HCT116 (cell line): ENCODE measurements at regions not wholly inside any gene's neighbourhood (a gene's known extent, or its start where the extent isn't known, plus 50 kb on each side); places are given as distances from the start of the nearest gene placed in this dataset.
"Not testable (repeated sequence)": the region's sequence is repeated elsewhere in the genome, so short reads cannot be mapped to it uniquely, and the experiment has no call there.

Experiments used
- ATAC-seq: fragments of 200-7000 bp; cut with Tn5 transposase; 2 replicates; pipeline ENCODE4 v1.9.1; 2020; ENCODE audit warnings: mild to moderate bottlenecking, moderate library complexity
- BruUV-seq: library from RNA; stranded (reverse); fragments of 400-500 nt; replicated peaks from 2 replicates; lab custom pipeline; 2021; lab: Mats Ljungman, UMichigan
- CTCF ChIA-PET: fragments of 300-600 bp; sonication (Branson Sonifier 250); formaldehyde crosslinking; loops from one replicate; lab custom pipeline; 2021; ENCODE audit warnings: antibody characterized with exemption; lab: Charles Lee
- POLR2A ChIA-PET: fragments of 300-600, 350-600 bp; sonication (Branson Sonifier 250); formaldehyde crosslinking; loops from one replicate; lab custom pipeline; 2021; ENCODE audit warnings: antibody characterized with exemption; lab: Charles Lee
- RAD21 ChIA-PET, 2 experiments: fragments of 300-600 bp; sonication (Branson Sonifier 250); formaldehyde crosslinking; loops; one replicate each; lab custom pipeline; 2023; ENCODE audit warnings: low total read pairs in 2 of 2; ENCODE audit not compliant: uncharacterized antibody in 2 of 2, unreplicated experiment in 2 of 2, low non-redundant PET in 1 of 2; lab: Charles Lee
- DNase-seq: peaks from one replicate; pipeline ENCODE4 v3.0.0-alpha.2; 2010; ENCODE audit warnings: low read depth, low spot score
- H2AFZ ChIP-seq: fragments of 200-600 bp; shearing (Covaris generic), sonication (generic); 2 replicates; pipeline ENCODE4 v1.6.1; 2017; ENCODE audit warnings: low read depth, mixed run types, mixed read lengths, antibody characterized with exemption, low read length; ENCODE audit not compliant: poor library complexity, severe bottlenecking
- H3K27ac ChIP-seq: 2 replicates; pipeline ENCODE4 v1.5.1; 2012; ENCODE audit warnings: low read depth, low read length
- H3K27me3 ChIP-seq: fragments of 200-600 bp; sonication (generic); 2 replicates; pipeline ENCODE4 v1.6.1; 2016; ENCODE audit warnings: mixed run types, low read length, mixed read lengths; ENCODE audit not compliant: insufficient read depth
- H3K36me3 ChIP-seq, 2 experiments: fragments of 200-500 bp in 1 of 2; fragments of 200-600 bp in 1 of 2; sonication (Bioruptor generic) in 1 of 2; sonication (generic) in 1 of 2; 2 replicates each; pipeline versions ENCODE4 v1.5.1 to v1.6.1; 2014 to 2016; ENCODE audit warnings: low read length in 2 of 2, inconsistent platforms in 1 of 2, mixed read lengths in 1 of 2, mixed run types in 1 of 2; ENCODE audit not compliant: insufficient read depth in 2 of 2, control insufficient read depth in 1 of 2
- H3K4me1 ChIP-seq, 2 experiments: fragments of 200-600 bp in 1 of 2; sonication (generic) in 1 of 2; 2 replicates each; pipeline versions ENCODE4 v1.5.1 to v1.6.1; 2012 to 2017; ENCODE audit warnings: low read length in 2 of 2, inconsistent platforms in 1 of 2, mild to moderate bottlenecking in 1 of 2, mixed read lengths in 1 of 2, mixed run types in 1 of 2, moderate library complexity in 1 of 2; ENCODE audit not compliant: insufficient read depth in 2 of 2, control insufficient read depth in 1 of 2
- H3K4me2 ChIP-seq: fragments of 200-600 bp; sonication (generic); 2 replicates; pipeline ENCODE4 v1.6.1; 2017; ENCODE audit warnings: mixed run types, low read length, mixed read lengths
- H3K4me3 ChIP-seq, 2 experiments: fragments of 200-600 bp in 1 of 2; sonication (generic) in 1 of 2; replicated peaks in 1 of 2; 2 replicates each; pipeline ENCODE4 v1.5.1; 2011 to 2016; ENCODE audit warnings: low read length in 2 of 2, control low read depth in 1 of 2, low read depth in 1 of 2, mild to moderate bottlenecking in 1 of 2, mixed read lengths in 1 of 2, mixed run types in 1 of 2
- H3K79me2 ChIP-seq: fragments of 200-600 bp; sonication (generic); 2 replicates; pipeline ENCODE4 v1.6.1; 2017; ENCODE audit warnings: mild to moderate bottlenecking, mixed run types, low read length, moderate library complexity, mixed read lengths; ENCODE audit not compliant: insufficient read depth
- H3K9ac ChIP-seq: fragments of 200-600 bp; sonication (generic); 2 replicates; pipeline ENCODE4 v1.6.1; 2016; ENCODE audit warnings: low read length, mixed read lengths
- H3K9me2 ChIP-seq: fragments of 200-600 bp; sonication (generic), shearing (Covaris generic); 2 replicates; pipeline ENCODE4 v1.6.1; 2017; ENCODE audit warnings: mixed run types, mild to moderate bottlenecking, moderate library complexity; ENCODE audit not compliant: insufficient read depth
- H3K9me3 ChIP-seq, 2 experiments: fragments of 200-500 bp in 1 of 2; fragments of 200-600 bp in 1 of 2; sonication (Bioruptor generic) in 1 of 2; sonication (generic) in 1 of 2; 2 replicates each; pipeline ENCODE4 v1.6.1; 2014 to 2017; ENCODE audit warnings: low read length in 2 of 2, mixed read lengths in 2 of 2, inconsistent platforms in 1 of 2, low read depth in 1 of 2, mild to moderate bottlenecking in 1 of 2, mixed run types in 1 of 2, moderate library complexity in 1 of 2; ENCODE audit not compliant: control insufficient read depth in 1 of 2, insufficient read depth in 1 of 2
- H4K20me1 ChIP-seq: fragments of 200-600 bp; sonication (generic), shearing (Covaris generic); 2 replicates; pipeline ENCODE4 v1.6.1; 2017; ENCODE audit warnings: mixed run types, mild to moderate bottlenecking, moderate library complexity; ENCODE audit not compliant: insufficient read depth
- ATF3 ChIP-seq: IDR thresholded peaks from 2 replicates; pipeline ENCODE4 v1.6.1; 2012
- CEBPB ChIP-seq: IDR thresholded peaks from 2 replicates; pipeline ENCODE4 v1.6.1; 2012; ENCODE audit warnings: low read depth
- EGR1 ChIP-seq: IDR thresholded peaks from 2 replicates; pipeline ENCODE4 v1.6.1; 2012; ENCODE audit warnings: low read depth
- EZH2 ChIP-seq: fragments of 200-600 bp; sonication (generic); IDR thresholded peaks from 2 replicates; pipeline ENCODE4 v1.6.1; 2017; ENCODE audit warnings: antibody characterized with exemption, mixed run types
- EZH2phosphoT487 ChIP-seq: fragments of 200-600 bp; IDR thresholded peaks from 2 replicates; pipeline ENCODE4 v1.6.1; 2018; ENCODE audit warnings: antibody characterized with exemption, borderline replicate concordance
- JUND ChIP-seq: IDR thresholded peaks from 2 replicates; pipeline ENCODE4 v1.6.1; 2012
- MAX ChIP-seq: IDR thresholded peaks from 2 replicates; pipeline ENCODE4 v1.6.1; 2012
- RAD21 ChIP-seq: IDR thresholded peaks from 2 replicates; pipeline ENCODE4 v1.6.1; 2012; ENCODE audit warnings: low read depth, mild to moderate bottlenecking
- TCF7L2 ChIP-seq: IDR thresholded peaks from 2 replicates; pipeline ENCODE4 v1.7.0; 2011; ENCODE audit warnings: borderline replicate concordance, inconsistent platforms; ENCODE audit not compliant: insufficient read depth, insufficient read length; ENCODE audit errors: extremely low read depth
- YY1 ChIP-seq: IDR thresholded peaks from 2 replicates; pipeline ENCODE4 v1.6.1; 2011; ENCODE audit warnings: low read length, low read depth, moderate library complexity, mild to moderate bottlenecking; ENCODE audit not compliant: insufficient replicate concordance; ENCODE audit errors: extremely low read depth
- ZNF274 ChIP-seq: fragments of 200-500 bp; sonication (Bioruptor generic); IDR thresholded peaks from 2 replicates; pipeline ENCODE4 v1.6.1; 2014; ENCODE audit warnings: mild to moderate bottlenecking, low read depth, low read length, inconsistent platforms
- intact Hi-C: fragments of 100-400 bp; cut with micrococcal nuclease; formaldehyde crosslinking; loops from 2 replicates; pipeline ENCODE4 v1.10.0; 2022

GRCh38 chr7:51817694-51818225 is 501.2 kb upstream of the COBL start (continued):
- TF ChIP-seq ATF3 (no peak), YY1 (no peak), CEBPB (no peak), ZNF274 (no peak), TCF7L2 (no peak), EGR1 (no peak), RAD21 (no peak)

- H3K9me2 ChIP-seq, H3K9ac ChIP-seq, H3K27me3 ChIP-seq, H3K36me3 ChIP-seq, H3K27ac ChIP-seq, POLR2A ChIA-PET, H3K79me2 ChIP-seq, ATAC-seq, intact Hi-C loops, H3K4me2 ChIP-seq, RAD21 ChIA-PET, DNase-seq, CTCF ChIA-PET, H4K20me1 ChIP-seq, H2AFZ ChIP-seq, H3K4me3 ChIP-seq, H3K4me1 ChIP-seq, BruUV-seq: not testable (repeated sequence)
- peaks cover 3 to 10% of the 10 kb centered on the region in 2 experiments; a peak in 2 of 4 replicates for H3K9me3 ChIP-seq
Observed at GRCh38 chr7:51805783-51806431, 489.3 kb upstream of the COBL start.

GRCh38 chr7:51802718-51803117 is 486.1 kb upstream of the COBL start:
- BruUV-seq, result no TSS peak
- no peak for ATAC-seq

More at GRCh38 chr7:51802718-51803117, 486.1 kb upstream of the COBL start:
- intact Hi-C loops, result no loop called here
- CTCF ChIA-PET, result no interaction called here
- H4K20me1 ChIP-seq, result no peaks in the 10 kb centered on the region
- TF ChIP-seq EZH2phosphoT487, result no peak
- no peak for TF ChIP-seq MAX
- TF ChIP-seq EZH2, result no peak
- no peak for TF ChIP-seq JUND
- H3K4me3 ChIP-seq, result no peak overlapping the region
- no peaks in the 10 kb centered on the region for H3K9me2 ChIP-seq
- no peaks in the 10 kb centered on the region for H3K27me3 ChIP-seq
- H2AFZ ChIP-seq, result no peak overlapping the region
- no peaks in the 10 kb centered on the region for H3K36me3 ChIP-seq
- no peak overlapping the region for H3K27ac ChIP-seq
- H3K79me2 ChIP-seq, result no peaks in the 10 kb centered on the region
- DNase-seq, result no peak
- no peak overlapping the region for H3K4me2 ChIP-seq
- H3K9me3 ChIP-seq, result peaks cover 0 to 8% of the 10 kb centered on the region in 2 experiments; a peak in 1 of 4 replicates
- POLR2A ChIA-PET, result no interaction called here
- H3K9ac ChIP-seq, result no peak overlapping the region
- RAD21 ChIA-PET, result no interaction called here
- no peaks in the 10 kb centered on the region for H3K4me1 ChIP-seq
